Nephron progenitor cell (in vitro differentiated cells): ENCODE measurements at regions not wholly inside any gene's neighbourhood (a gene's known extent, or its start where the extent isn't known, plus 50 kb on each side); places are given as distances from the start of the nearest gene placed in this dataset.

Source experiments
- DNase-seq: peaks from one replicate; pipeline ENCODE4 v3.0.0; 2021
- H3K27ac Mint-ChIP-seq: 2 replicates; pipeline ENCODE4 v1.8.0; 2021; ENCODE audit warnings: mild to moderate bottlenecking, moderate library complexity, mixed read lengths
- H3K27me3 Mint-ChIP-seq: 2 replicates; pipeline ENCODE4 v1.8.0; 2021; ENCODE audit warnings: mild to moderate bottlenecking, low read depth, mixed read lengths; ENCODE audit not compliant: poor library complexity
- H3K36me3 Mint-ChIP-seq: 2 replicates; pipeline ENCODE4 v1.8.0; 2021; ENCODE audit warnings: low read depth, mixed read lengths
- H3K4me1 Mint-ChIP-seq: 2 replicates; pipeline ENCODE4 v1.8.0; 2021; ENCODE audit warnings: mixed read lengths
- H3K4me3 Mint-ChIP-seq: 2 replicates; pipeline ENCODE4 v1.8.0; 2021; ENCODE audit warnings: mild to moderate bottlenecking, moderate library complexity, mixed read lengths
- H3K9me3 Mint-ChIP-seq: 2 replicates; pipeline ENCODE4 v1.8.0; 2021; ENCODE audit warnings: mild to moderate bottlenecking, moderate library complexity, mixed read lengths
- CTCF ChIP-seq: fragments of 200-600 bp; sonication (generic); IDR thresholded peaks from 2 replicates; pipeline ENCODE4 v1.5.0; 2021; ENCODE audit warnings: antibody characterized with exemption

GRCh38 chr3:25071846-25072245 is 356.2 kb upstream of the RARB start:
- Mint-ChIP-seq H3K4me3 (no peak overlapping the region), H3K27me3 (no peaks in the 10 kb centered on the region), H3K4me1 (peaks cover 42% of the 10 kb centered on the region), H3K36me3 (no peaks in the 10 kb centered on the region), H3K9me3 (peaks cover 14% of the 10 kb centered on the region), H3K27ac (no peak overlapping the region)
- no peak for TF ChIP-seq CTCF
- no peak for DNase-seq

DNA sequence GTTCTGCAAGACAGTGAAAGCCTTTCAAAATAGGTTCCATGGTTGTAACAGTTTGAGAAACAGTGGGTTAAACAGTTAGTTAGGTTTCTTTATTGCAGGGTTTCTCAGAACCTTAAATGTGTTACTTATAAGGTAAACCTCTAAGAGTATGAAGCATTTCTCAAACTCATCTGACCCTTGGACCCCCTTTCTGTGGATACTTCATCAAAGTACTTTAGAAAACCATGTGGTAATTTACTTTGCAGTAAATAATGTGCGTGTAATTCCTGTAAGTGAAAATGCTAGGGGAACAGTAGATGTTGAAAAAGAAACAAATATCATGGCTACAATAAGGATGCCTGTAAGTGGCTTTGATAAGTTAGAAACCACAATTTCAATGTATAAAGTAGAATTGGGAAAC is 354.6 kb upstream of the RARB start:
- TF ChIP-seq CTCF, result no peak
- peaks cover 37% of the 10 kb centered on the region for H3K4me1 Mint-ChIP-seq
- H3K9me3 Mint-ChIP-seq, result peaks cover 14% of the 10 kb centered on the region
- no peak overlapping the region for H3K4me3 Mint-ChIP-seq
- no peak overlapping the region for H3K27ac Mint-ChIP-seq
- no peaks in the 10 kb centered on the region for H3K27me3 Mint-ChIP-seq
- H3K36me3 Mint-ChIP-seq, result no peaks in the 10 kb centered on the region
- DNase-seq, result no peak

DNA sequence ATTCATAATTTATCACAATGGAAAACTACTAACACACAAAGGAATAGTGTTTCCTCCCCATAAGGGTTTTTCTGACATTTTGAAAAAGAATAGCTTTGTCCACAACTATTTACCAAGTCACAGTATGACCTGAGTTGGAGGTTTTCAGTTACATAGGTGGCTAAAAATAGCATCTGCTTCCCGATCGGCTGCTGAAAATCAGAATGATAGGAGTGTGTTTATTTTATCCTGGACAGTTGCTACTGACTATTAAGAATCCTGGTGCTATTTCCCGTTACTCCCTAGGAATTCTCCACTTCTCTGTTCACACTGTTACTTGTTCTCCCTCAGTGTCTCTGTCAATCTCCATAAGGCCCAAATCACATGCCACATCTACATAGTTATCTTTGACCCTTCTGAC is 353.9 kb upstream of the RARB start:
- Mint-ChIP-seq H3K4me3 (no peak overlapping the region), H3K9me3 (peaks cover 15% of the 10 kb centered on the region), H3K36me3 (no peaks in the 10 kb centered on the region), H3K4me1 (peaks cover 30% of the 10 kb centered on the region), H3K27me3 (no peaks in the 10 kb centered on the region), H3K27ac (peak overlapping the region; percentile 5)
- no peak for DNase-seq
- TF ChIP-seq CTCF, result no peak

- DNase-seq, result no peak
- Mint-ChIP-seq H3K4me1 (peaks cover 9% of the 10 kb centered on the region), H3K27ac (no peak overlapping the region), H3K27me3 (peaks cover 5% of the 10 kb centered on the region), H3K4me3 (no peak overlapping the region), H3K36me3 (no peaks in the 10 kb centered on the region), H3K9me3 (peaks cover 18% of the 10 kb centered on the region)
- TF ChIP-seq CTCF, result no peak
These were observed 347.6 kb upstream of the RARB start for GRCh38 chr3:25080461-25080860.

- Mint-ChIP-seq H3K4me1 (peaks cover 37% of the 10 kb centered on the region), H3K36me3 (no peaks in the 10 kb centered on the region), H3K27ac (peak overlapping the region; percentile 6), H3K27me3 (peaks cover 5% of the 10 kb centered on the region), H3K4me3 (no peak overlapping the region), H3K9me3 (peaks cover 25% of the 10 kb centered on the region)
- TF ChIP-seq CTCF, result no peak
- DNase-seq, result no peak
These were observed 344.0 kb upstream of the RARB start for GRCh38 chr3:25084016-25084415.

DNA sequence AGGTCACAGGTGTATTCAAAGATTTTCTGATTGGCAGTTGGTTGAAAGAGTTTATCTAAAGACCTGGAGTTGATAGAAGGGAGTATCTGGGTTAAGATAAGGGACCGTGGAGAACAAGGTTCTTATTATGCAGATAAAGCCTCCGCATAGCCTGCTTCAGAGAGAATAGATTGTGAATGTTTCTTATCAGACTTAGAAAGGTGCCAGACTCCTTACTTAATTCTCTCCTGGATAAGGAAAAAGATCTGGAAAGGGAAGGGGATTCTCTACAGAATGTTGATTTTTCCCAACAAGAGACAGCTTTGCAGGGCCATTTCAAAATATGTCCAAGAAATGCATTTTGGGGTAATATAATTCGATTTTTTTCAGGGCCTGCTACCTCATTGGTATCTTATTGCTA is 341.3 kb upstream of the RARB start:
- H3K4me1 Mint-ChIP-seq, result peaks cover 60% of the 10 kb centered on the region
- no peak for TF ChIP-seq CTCF
- no peak overlapping the region for H3K4me3 Mint-ChIP-seq
- DNase-seq, result no peak
- no peaks in the 10 kb centered on the region for H3K36me3 Mint-ChIP-seq
- peaks cover 21% of the 10 kb centered on the region for H3K9me3 Mint-ChIP-seq
- peak overlapping the region; percentile 33 for H3K27ac Mint-ChIP-seq
- H3K27me3 Mint-ChIP-seq, result peaks cover 5% of the 10 kb centered on the region
